ENCODE measurements at regions not wholly inside any gene's neighbourhood (a gene's known extent, or its start where the extent isn't known, plus 50 kb on each side); places are given as distances from the start of the nearest gene placed in this dataset.

- ATAC-seq (no peak), DNase-seq (ENCODE audit: low read depth, low spot score) (no peak), FAIRE-seq (no peak)
- SMC1A ChIA-PET (ENCODE audit: uncharacterized antibody, unreplicated experiment) = no interaction called here
- intact Hi-C loops (cut with micrococcal nuclease; ENCODE audit: unreplicated experiment) (no loop called here), in situ Hi-C loops (cut with MboI) (no loop called here)
- 45% methylated on average over 3 of the region's 3 CpGs for WGBS (ENCODE audit: insufficient coverage, insufficient replicate concordance, low lambda C conversion rate, missing lambda C conversion rate)
- CTCF ChIA-PET = no interaction called here
- BruUV-seq (replicated peaks) = no TSS peak
- H3K4me1 ChIP-seq (ENCODE audit: control insufficient read depth, insufficient read depth, low read length) = peaks cover 21% of the 10 kb centered on the region
- H3K27ac ChIP-seq (ENCODE audit: control insufficient read depth, insufficient read depth) = no peak overlapping the region
- no peaks in the 10 kb centered on the region for H3K79me2 ChIP-seq (ENCODE audit: control insufficient read depth, insufficient read depth, low read length)
- H3K4me2 ChIP-seq (ENCODE audit: control insufficient read depth, insufficient read depth) = no peak overlapping the region
- no peak overlapping the region for H2AFZ ChIP-seq (ENCODE audit: control insufficient read depth, low read depth, low read length)
- no peaks in the 10 kb centered on the region for H4K20me1 ChIP-seq (ENCODE audit: control insufficient read depth, insufficient read depth)
- H3K4me3 ChIP-seq = no peak overlapping the region
- no peak overlapping the region for H3K9ac ChIP-seq (ENCODE audit: control insufficient read depth, insufficient read depth, low read length)
- no peaks in the 10 kb centered on the region for H3K36me3 ChIP-seq (ENCODE audit: control insufficient read depth in 2 of 2, insufficient read depth in 2 of 2, low read length in 1 of 2)
- no peak for TF ChIP-seq STAT1 (conservative IDR thresholded peaks at IDR 0.05)
- TF ChIP-seq ZNF384 (IDR thresholded peaks at IDR 0.05; ENCODE audit: borderline replicate concordance, low read depth, low read length) = no peak
- TF ChIP-seq TARDBP (IDR thresholded peaks at IDR 0.05; ENCODE audit: borderline replicate concordance) = no peak
- no peak for TF ChIP-seq PAX5 (IDR thresholded peaks at IDR 0.05; ENCODE audit: borderline replicate concordance, low read depth, low read length)
- no peak for TF ChIP-seq MYB (IDR thresholded peaks at IDR 0.05; ENCODE audit: borderline replicate concordance, low read depth, low read length)
- no peak for TF ChIP-seq USF2 (IDR thresholded peaks at IDR 0.05; ENCODE audit: borderline replicate concordance, low read depth, low read length)
- TF ChIP-seq MTA3 (IDR thresholded peaks at IDR 0.05; ENCODE audit: borderline replicate concordance, low read length) = no peak
- no peak for TF ChIP-seq STAT3 (IDR thresholded peaks at IDR 0.05; ENCODE audit: low read depth, low read length)
- TF ChIP-seq ELK1 (IDR thresholded peaks at IDR 0.05; ENCODE audit: low read depth, low read length) = no peak
- no peak for TF ChIP-seq IKZF2 (IDR thresholded peaks at IDR 0.05)
- TF ChIP-seq EZH2 (IDR thresholded peaks at IDR 0.05; ENCODE audit: borderline replicate concordance, control insufficient read depth, low read depth, low read length) = no peak
- TF ChIP-seq SPI1 (IDR thresholded peaks at IDR 0.05; ENCODE audit: borderline replicate concordance, insufficient read depth, low read depth, low read length) = no peak
- no peak for TF ChIP-seq HDAC6 (IDR thresholded peaks at IDR 0.05; ENCODE audit: unreplicated experiment)
- no peak for TF ChIP-seq NRF1 (conservative IDR thresholded peaks at IDR 0.05; ENCODE audit: low read depth, low read length)
- TF ChIP-seq SUZ12 (IDR thresholded peaks at IDR 0.05; ENCODE audit: unreplicated experiment) = no peak
- no peak for TF ChIP-seq RELB (IDR thresholded peaks at IDR 0.05; ENCODE audit: low read depth)
- TF ChIP-seq POLR2A (IDR thresholded peaks at IDR 0.05; ENCODE audit: low read depth, low read length) = no peak
- TF ChIP-seq KAT2A (conservative IDR thresholded peaks at IDR 0.05; ENCODE audit: control insufficient read depth, low read depth, low read length) = no peak
- TF ChIP-seq CREB1 (IDR thresholded peaks at IDR 0.05; ENCODE audit: low read depth) = no peak
- TF ChIP-seq TCF12 (IDR thresholded peaks at IDR 0.05; ENCODE audit: low read depth, low read length) = no peak
- H3K9me3 ChIP-seq (replicated peaks; ENCODE audit: control insufficient read depth, insufficient read depth, low read length) = no peaks in the 10 kb centered on the region
- RAD21 ChIA-PET (ENCODE audit: unreplicated experiment) = no interaction called here
- POLR2A ChIA-PET = interaction anchor here (0.5 to 0.6 kb wide), 2 partner anchors 12 to 1928 kb away, joined by 3 to 8 read pairs; no protein-coding TSS in a partner anchor
- no peaks in the 10 kb centered on the region; a peak in 1 of 4 replicates for H3K27me3 ChIP-seq (replicated peaks in 1 of 2; ENCODE audit: control insufficient read depth in 2 of 2, insufficient read depth in 2 of 2, low read length in 1 of 2)
These were observed 84.4 kb upstream of the HSPA9 start for GRCh38 chr5:138659561-138659960.

Data from GM12878 (cell line).